ENCODE measurements at regions not wholly inside any gene's neighbourhood (a gene's known extent, or its start where the extent isn't known, plus 50 kb on each side); places are given as distances from the start of the nearest gene placed in this dataset.

GRCh38 chr1:79692519-79692918 is 686.0 kb upstream of the ADGRL4 start:
- intact Hi-C loops (cut with micrococcal nuclease): no loop called here
- TF ChIP-seq, protein P1, sequence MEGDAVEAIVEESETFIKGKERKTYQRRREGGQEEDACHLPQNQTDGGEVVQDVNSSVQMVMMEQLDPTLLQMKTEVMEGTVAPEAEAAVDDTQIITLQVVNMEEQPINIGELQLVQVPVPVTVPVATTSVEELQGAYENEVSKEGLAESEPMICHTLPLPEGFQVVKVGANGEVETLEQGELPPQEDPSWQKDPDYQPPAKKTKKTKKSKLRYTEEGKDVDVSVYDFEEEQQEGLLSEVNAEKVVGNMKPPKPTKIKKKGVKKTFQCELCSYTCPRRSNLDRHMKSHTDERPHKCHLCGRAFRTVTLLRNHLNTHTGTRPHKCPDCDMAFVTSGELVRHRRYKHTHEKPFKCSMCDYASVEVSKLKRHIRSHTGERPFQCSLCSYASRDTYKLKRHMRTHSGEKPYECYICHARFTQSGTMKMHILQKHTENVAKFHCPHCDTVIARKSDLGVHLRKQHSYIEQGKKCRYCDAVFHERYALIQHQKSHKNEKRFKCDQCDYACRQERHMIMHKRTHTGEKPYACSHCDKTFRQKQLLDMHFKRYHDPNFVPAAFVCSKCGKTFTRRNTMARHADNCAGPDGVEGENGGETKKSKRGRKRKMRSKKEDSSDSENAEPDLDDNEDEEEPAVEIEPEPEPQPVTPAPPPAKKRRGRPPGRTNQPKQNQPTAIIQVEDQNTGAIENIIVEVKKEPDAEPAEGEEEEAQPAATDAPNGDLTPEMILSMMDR (IDR thresholded peaks at IDR 0.05; ENCODE audit: borderline replicate concordance): no peak

GRCh38 chr1:79688932-79689331 is 682.4 kb upstream of the ADGRL4 start:
- TF ChIP-seq, protein P1 (IDR thresholded peaks at IDR 0.05; ENCODE audit: borderline replicate concordance): no peak
- H3K4me1 ChIP-seq: no peaks in the 10 kb centered on the region
- no peak overlapping the region for H3K4me3 ChIP-seq
- peaks cover 7% of the 10 kb centered on the region for H3K9me3 ChIP-seq (replicated peaks)
- H3K27ac ChIP-seq (replicated peaks): no peak overlapping the region
- no peaks in the 10 kb centered on the region for H3K27me3 ChIP-seq (ENCODE audit: low read depth)
- intact Hi-C loops (cut with micrococcal nuclease): no loop called here
- DNase-seq: no peak
- H3K36me3 ChIP-seq: no peaks in the 10 kb centered on the region

More at GRCh38 chr1:79692519-79692918, 686.0 kb upstream of the ADGRL4 start:
- Histone ChIP-seq H3K27me3 (ENCODE audit: low read depth) (no peaks in the 10 kb centered on the region), H3K9me3 (replicated peaks) (no peaks in the 10 kb centered on the region), H3K4me1 (no peaks in the 10 kb centered on the region), H3K4me3 (no peak overlapping the region), H3K27ac (replicated peaks) (no peak overlapping the region), H3K36me3 (no peaks in the 10 kb centered on the region)
- DNase-seq: no peak

GRCh38 chr1:79683420-79683819 is 676.9 kb upstream of the ADGRL4 start:
- DNase-seq: no peak
- H3K4me1 ChIP-seq: no peaks in the 10 kb centered on the region
- TF ChIP-seq, protein P1 (IDR thresholded peaks at IDR 0.05; ENCODE audit: borderline replicate concordance): no peak

GRCh38 chr1:79682478-79682877 is 675.9 kb upstream of the ADGRL4 start:
- H3K4me1 ChIP-seq: no peaks in the 10 kb centered on the region
- intact Hi-C loops (cut with micrococcal nuclease): no loop called here

More at GRCh38 chr1:79683420-79683819, 676.9 kb upstream of the ADGRL4 start:
- Histone ChIP-seq H3K9me3 (replicated peaks) (peaks cover 30% of the 10 kb centered on the region), H3K27me3 (ENCODE audit: low read depth) (no peaks in the 10 kb centered on the region), H3K4me3 (no peak overlapping the region), H3K36me3 (no peaks in the 10 kb centered on the region), H3K27ac (replicated peaks) (no peak overlapping the region)
- intact Hi-C loops (cut with micrococcal nuclease): no loop called here

DNA sequence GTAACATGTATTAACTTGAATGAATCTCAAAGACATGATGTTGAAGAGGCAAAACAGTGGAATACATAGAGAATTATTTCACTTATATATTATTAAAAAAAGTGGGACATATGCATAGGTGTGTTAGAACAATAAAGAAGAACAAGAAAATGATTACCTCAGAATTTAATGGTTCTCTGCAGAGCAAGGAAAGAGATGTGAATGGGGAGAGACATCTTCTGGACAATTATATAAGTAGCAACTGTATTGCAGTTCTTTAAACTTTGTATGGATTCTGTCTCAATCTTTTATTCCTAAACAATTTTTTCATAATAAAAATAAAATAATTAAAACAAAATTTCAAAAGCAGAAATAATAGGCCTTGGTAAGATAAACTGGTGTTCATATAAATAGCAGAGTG is 674.9 kb upstream of the ADGRL4 start:
- TF ChIP-seq, protein P1 (IDR thresholded peaks at IDR 0.05; ENCODE audit: borderline replicate concordance): no peak
- H3K4me3 ChIP-seq: no peak overlapping the region
- H3K27ac ChIP-seq (replicated peaks): no peak overlapping the region
- no peak for DNase-seq
- no peaks in the 10 kb centered on the region for H3K4me1 ChIP-seq
- no peaks in the 10 kb centered on the region for H3K27me3 ChIP-seq (ENCODE audit: low read depth)
- no peaks in the 10 kb centered on the region for H3K36me3 ChIP-seq
- H3K9me3 ChIP-seq (replicated peaks): peaks cover 34% of the 10 kb centered on the region
- intact Hi-C loops (cut with micrococcal nuclease): no loop called here

More at GRCh38 chr1:79682478-79682877, 675.9 kb upstream of the ADGRL4 start:
- no peak for DNase-seq
- Histone ChIP-seq H3K9me3 (replicated peaks) (peaks cover 33% of the 10 kb centered on the region), H3K27ac (replicated peaks) (no peak overlapping the region), H3K27me3 (ENCODE audit: low read depth) (no peaks in the 10 kb centered on the region), H3K4me3 (no peak overlapping the region), H3K36me3 (no peaks in the 10 kb centered on the region)
- TF ChIP-seq, protein P1 (IDR thresholded peaks at IDR 0.05; ENCODE audit: borderline replicate concordance): no peak
